Transverse colon (tissue), 3 donors: ENCODE measurements at regions not wholly inside any gene's neighbourhood (a gene's known extent, or its start where the extent isn't known, plus 50 kb on each side); places are given as distances from the start of the nearest gene placed in this dataset.

ENCODE experiments used
- CTCF ChIP-seq, 5 experiments: fragments of 200-600 bp in 3 of 5; fragments of 450-650 bp in 2 of 5; sonication (generic) in 3 of 5; IDR thresholded peaks; 1 replicate in 2 of 5; 2 replicates in 3 of 5; pipeline ENCODE4 v1.5.1; 2016 to 2017; ENCODE audit warnings: antibody characterized with exemption in 5 of 5, inconsistent platforms in 3 of 5, mild to moderate bottlenecking in 2 of 5, moderate library complexity in 1 of 5
- EP300 ChIP-seq: sonication (generic); formaldehyde crosslinking; IDR thresholded peaks from one replicate; pipeline ENCODE4 v1.6.1; 2017; ENCODE audit warnings: antibody characterized with exemption, low read depth

- peak in 1 of 5 experiments; percentile 12 for TF ChIP-seq CTCF (IDR thresholded peaks at IDR 0.05)
- TF ChIP-seq EP300 = no peak
These were observed 784.8 kb upstream of the CDH2 start for GRCh38 chr18:28961669-28962228.
